GM12891 (cell line): ENCODE measurements at regions not wholly inside any gene's neighbourhood (a gene's known extent, or its start where the extent isn't known, plus 50 kb on each side); places are given as distances from the start of the nearest gene placed in this dataset.

ENCODE experiments used
- POLR2A ChIP-seq: IDR thresholded peaks from 2 replicates; pipeline ENCODE4 v1.6.1; 2011; ENCODE audit warnings: low read depth, low read length, control low read depth
- TAF1 ChIP-seq: IDR thresholded peaks from 2 replicates; pipeline ENCODE4 v1.6.1; 2011; ENCODE audit warnings: low read depth, low read length, control low read depth

GRCh38 chr12:126681676-126682075 is 1585.3 kb upstream of the TMEM132C start:
- TF ChIP-seq POLR2A (no peak), TAF1 (no peak)
